Upper lobe of left lung (tissue), 6 donors: ENCODE measurements at regions not wholly inside any gene's neighbourhood (a gene's known extent, or its start where the extent isn't known, plus 50 kb on each side); places are given as distances from the start of the nearest gene placed in this dataset.
A peak's percentile ranks its signal among the peaks of the same experiment; 100 is the strongest.

ENCODE experiments used
- ATAC-seq, 2 donors: fragments of 200-7000 bp; cut with Tn5 transposase; one replicate each; pipeline ENCODE4 v1.9.1; 2022; ENCODE audit warnings: mild to moderate bottlenecking in 2 of 2, moderate library complexity in 2 of 2; ENCODE audit not compliant: low FRiP score in 2 of 2
- DNase-seq, 2 donors: peaks; one replicate each; pipeline ENCODE4 v3.0.0-alpha.2; 2019 to 2020
- H3K27ac ChIP-seq, 4 donors: fragments of 200-600 bp; sonication (generic); one replicate each; pipeline ENCODE4 v1.5.1; 2016 to 2019
- H3K27me3 ChIP-seq, 4 donors: fragments of 200-600 bp; sonication (generic); one replicate each; pipeline ENCODE4 v1.5.1; 2017 to 2019
- H3K36me3 ChIP-seq, 4 donors: fragments of 200-600 bp; sonication (generic); one replicate each; pipeline ENCODE4 v1.5.1; 2016 to 2019
- H3K4me1 ChIP-seq, 4 donors: fragments of 200-600 bp; sonication (generic); one replicate each; pipeline ENCODE4 v1.5.1; 2018 to 2019
- H3K4me3 ChIP-seq, 4 donors: fragments of 200-600 bp; sonication (generic); one replicate each; pipeline ENCODE4 v1.5.1; 2017 to 2019; ENCODE audit warnings: mild to moderate bottlenecking in 2 of 4, moderate library complexity in 1 of 4
- H3K9me3 ChIP-seq, 4 donors: fragments of 200-600 bp; sonication (generic); one replicate each; pipeline ENCODE4 v1.5.1; 2018 to 2019
- CTCF ChIP-seq, 6 experiments: fragments of 450-650 bp in 4 of 6; fragments of 200-600 bp in 2 of 6; sonication (generic) in 2 of 6; IDR thresholded peaks; one replicate each; pipeline ENCODE4 v1.5.1; 2016 to 2019; ENCODE audit warnings: antibody characterized with exemption in 6 of 6
- EP300 ChIP-seq, 4 donors: sonication (generic); formaldehyde crosslinking; IDR thresholded peaks; one replicate each; pipeline ENCODE4 v1.5.1; 2017; ENCODE audit warnings: antibody characterized with exemption in 4 of 4, control low read depth in 2 of 4
- POLR2A ChIP-seq, 4 donors: fragments of 450-650 bp; IDR thresholded peaks; one replicate each; pipeline ENCODE4 v1.5.1; 2016 to 2017; ENCODE audit warnings: antibody characterized with exemption in 4 of 4, mild to moderate bottlenecking in 2 of 4
- POLR2AphosphoS5 ChIP-seq, 2 donors: sonication (generic); formaldehyde crosslinking; IDR thresholded peaks; one replicate each; pipeline ENCODE4 v1.5.1; 2017; ENCODE audit warnings: antibody characterized with exemption in 2 of 2
- WGBS, 2 donors: methylation state at CpG; one replicate each; pipeline ENCODE4 v1.1.5; 2017 to 2018; 5-methylcytosine and 5-hydroxymethylcytosine counted together
- donor health status: DM: no; HTN: no; CAD: no; lungs with moderate emphysema.
- donor health status: DM: no; HTN: yes; CAD: no; lungs with severe emphysema.

DNA sequence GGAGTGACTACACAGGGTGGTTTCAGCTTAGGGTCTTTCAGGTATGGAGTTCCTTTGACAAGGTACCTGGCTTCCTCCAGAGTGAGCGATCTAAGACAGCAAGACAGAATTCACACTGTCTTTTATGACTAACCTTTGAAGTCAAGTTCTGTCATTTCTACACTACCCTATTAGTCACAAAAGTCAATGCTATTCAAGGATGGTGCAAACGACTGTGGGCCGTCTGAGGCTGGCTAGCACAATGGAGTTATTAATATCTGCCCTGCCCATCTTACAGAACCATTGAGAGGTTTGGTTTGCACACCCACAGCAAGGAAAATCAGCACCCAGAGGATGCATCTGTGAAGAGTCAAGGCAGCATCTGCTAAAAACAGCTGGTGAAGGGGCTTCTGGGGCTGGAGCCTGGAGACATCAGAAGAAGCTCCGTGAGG is 62.9 kb upstream of the XCR1 start:
- Histone ChIP-seq H3K4me1 (peaks cover 0 to 25% (median 18%) of the 10 kb centered on the region in 4 donors), H3K4me3 (no peak overlapping the region), H3K27ac (peak overlapping the region; percentile 78 to 86 (median 82)), H3K9me3 (no peaks in the 10 kb centered on the region), H3K27me3 (no peaks in the 10 kb centered on the region), H3K36me3 (no peaks in the 10 kb centered on the region)
- ATAC-seq (peak in 1 of 2 donors; percentile 20), DNase-seq (no peak)
- TF ChIP-seq POLR2AphosphoS5 (IDR thresholded peaks at IDR 0.05) (no peak), EP300 (IDR thresholded peaks at IDR 0.05) (no peak), POLR2A (IDR thresholded peaks at IDR 0.05) (no peak), CTCF (IDR thresholded peaks at IDR 0.05) (no peak)
- WGBS, 2 donors: 66 to 84% methylated on average over 4 of the region's 4 CpGs

DNA sequence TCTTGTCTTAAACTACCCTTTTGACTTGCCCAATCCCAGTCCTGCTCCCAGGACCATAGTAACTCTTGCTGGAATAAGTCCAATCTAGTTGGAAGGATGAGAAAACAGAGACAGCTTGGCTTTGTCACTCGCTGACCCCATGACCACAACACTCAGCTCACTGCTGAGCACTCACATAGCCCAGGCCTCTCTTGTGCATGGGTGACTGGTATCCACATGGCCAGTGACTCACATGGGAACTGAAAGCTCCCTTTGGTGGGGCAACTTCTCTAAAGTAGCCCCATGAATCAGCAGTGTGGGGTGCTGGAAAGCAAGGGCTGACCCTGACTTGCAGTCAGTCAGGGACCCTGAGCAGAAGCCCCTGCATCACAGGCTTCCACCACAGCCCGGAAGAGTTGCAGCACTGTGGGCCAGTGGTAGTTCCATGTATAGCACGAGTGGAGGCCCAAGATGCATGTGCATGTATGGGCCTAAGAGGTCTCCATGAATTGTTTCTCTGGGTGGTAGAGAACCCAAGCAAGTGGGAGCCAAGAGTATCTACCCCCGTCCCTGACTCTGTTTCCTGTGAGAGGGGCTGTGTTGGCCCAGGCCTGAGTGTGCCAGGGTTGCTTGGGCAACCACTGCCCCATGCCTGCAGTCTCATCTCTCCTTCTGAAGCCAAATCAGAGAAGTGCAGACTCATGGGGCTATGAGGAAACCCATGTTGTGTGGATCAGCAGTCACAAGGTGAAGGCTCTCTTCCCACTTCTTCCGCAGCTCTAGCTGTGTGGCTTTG is 62.1 kb upstream of the XCR1 start:
- TF ChIP-seq POLR2AphosphoS5 (IDR thresholded peaks at IDR 0.05) (peak; percentile 79 to 93), EP300 (IDR thresholded peaks at IDR 0.05) (peak in 3 of 4 donors; percentile 12 to 96 (median 72)), POLR2A (IDR thresholded peaks at IDR 0.05) (peak in 1 of 4 donors; percentile 41), CTCF (IDR thresholded peaks at IDR 0.05) (peak in 1 of 6 experiments; percentile 35)
- H3K36me3 ChIP-seq: no peaks in the 10 kb centered on the region
- H3K9me3 ChIP-seq: no peaks in the 10 kb centered on the region
- peak in 1 of 2 donors; percentile 91 for DNase-seq
- peaks cover 0 to 25% (median 18%) of the 10 kb centered on the region in 4 donors for H3K4me1 ChIP-seq
- 70 to 83% methylated on average over 2 to 5 of the region's 5 CpGs for WGBS, 2 donors
- no peak overlapping the region for H3K4me3 ChIP-seq
- H3K27ac ChIP-seq: peak overlapping the region; percentile 78 to 86 (median 82)
- peak; percentile 93 for ATAC-seq
- H3K27me3 ChIP-seq: no peaks in the 10 kb centered on the region

- 59 to 63% methylated on average over 3 of the region's 3 CpGs for WGBS, 2 donors
- H3K4me3 ChIP-seq: no peak overlapping the region
Observed at GRCh38 chr3:46087871-46088270, 60.6 kb upstream of the XCR1 start.

GRCh38 chr3:46086986-46087385 is 59.7 kb upstream of the XCR1 start:
- Histone ChIP-seq H3K4me3 (no peak overlapping the region), H3K27ac (no peak overlapping the region), H3K9me3 (no peaks in the 10 kb centered on the region), H3K36me3 (no peaks in the 10 kb centered on the region), H3K27me3 (no peaks in the 10 kb centered on the region), H3K4me1 (peaks cover 0 to 22% (median 16%) of the 10 kb centered on the region in 4 donors)
- TF ChIP-seq POLR2A (IDR thresholded peaks at IDR 0.05) (no peak), EP300 (IDR thresholded peaks at IDR 0.05) (no peak), POLR2AphosphoS5 (IDR thresholded peaks at IDR 0.05) (no peak), CTCF (IDR thresholded peaks at IDR 0.05) (no peak)
- WGBS, 2 donors: 66 to 67% methylated on average over 5 of the region's 5 CpGs
- ATAC-seq (no peak), DNase-seq (no peak)

More at GRCh38 chr3:46087871-46088270, 60.6 kb upstream of the XCR1 start:
- TF ChIP-seq POLR2A (IDR thresholded peaks at IDR 0.05) (no peak), CTCF (IDR thresholded peaks at IDR 0.05) (peak in 4 of 6 experiments; percentile 8 to 44 (median 26))
- peak in 1 of 2 donors; percentile 52 for ATAC-seq
- H3K4me1 ChIP-seq: peaks cover 0 to 25% (median 18%) of the 10 kb centered on the region in 4 donors
- no peaks in the 10 kb centered on the region for H3K36me3 ChIP-seq
- no peaks in the 10 kb centered on the region for H3K27me3 ChIP-seq
- peak overlapping the region in 1 of 4 donors; percentile 82 for H3K27ac ChIP-seq
- H3K9me3 ChIP-seq: no peaks in the 10 kb centered on the region
- DNase-seq: peak in 1 of 2 donors; percentile 48
